ENCODE measurements at regions not wholly inside any gene's neighbourhood (a gene's known extent, or its start where the extent isn't known, plus 50 kb on each side); places are given as distances from the start of the nearest gene placed in this dataset.

GRCh38 chr3:106328224-106328623 is 459.4 kb upstream of the CBLB start:
- Mint-ChIP-seq H3K4me3 (no peak overlapping the region), H3K27me3 (ENCODE audit: insufficient read depth, low read depth, poor library complexity) (no peaks in the 10 kb centered on the region), H3K36me3 (ENCODE audit: low read depth) (peaks cover 15% of the 10 kb centered on the region), H3K4me1 (peaks cover 6% of the 10 kb centered on the region; the same call in 2 of the 3 replicates), H3K27ac (no peak overlapping the region), H3K9me3 (peaks cover 14% of the 10 kb centered on the region; the same call in 1 of the 3 replicates)
- 0 out of 2 replicates have a peak, but pooled peaks cover 6% of the 10 kb centered on the region for H3K4me1 ChIP-seq (ENCODE audit: insufficient read depth)
- peaks cover 7% of the 10 kb centered on the region; the same call in 1 of the 2 replicates for H3K36me3 ChIP-seq (ENCODE audit: insufficient read depth)
- H3K9me2 ChIP-seq (ENCODE audit: insufficient read depth), result no peaks in the 10 kb centered on the region
- H2AFZ ChIP-seq, result no peak overlapping the region
- no peak overlapping the region for H3K4me2 ChIP-seq
- no peaks in the 10 kb centered on the region for H4K20me1 ChIP-seq (replicated peaks; ENCODE audit: insufficient read depth)
- H3K27ac ChIP-seq (ENCODE audit: low read depth), result no peak overlapping the region
- ATAC-seq (no peak), DNase-seq (ENCODE audit: low spot score) (no peak)
- TF ChIP-seq, protein P1, sequence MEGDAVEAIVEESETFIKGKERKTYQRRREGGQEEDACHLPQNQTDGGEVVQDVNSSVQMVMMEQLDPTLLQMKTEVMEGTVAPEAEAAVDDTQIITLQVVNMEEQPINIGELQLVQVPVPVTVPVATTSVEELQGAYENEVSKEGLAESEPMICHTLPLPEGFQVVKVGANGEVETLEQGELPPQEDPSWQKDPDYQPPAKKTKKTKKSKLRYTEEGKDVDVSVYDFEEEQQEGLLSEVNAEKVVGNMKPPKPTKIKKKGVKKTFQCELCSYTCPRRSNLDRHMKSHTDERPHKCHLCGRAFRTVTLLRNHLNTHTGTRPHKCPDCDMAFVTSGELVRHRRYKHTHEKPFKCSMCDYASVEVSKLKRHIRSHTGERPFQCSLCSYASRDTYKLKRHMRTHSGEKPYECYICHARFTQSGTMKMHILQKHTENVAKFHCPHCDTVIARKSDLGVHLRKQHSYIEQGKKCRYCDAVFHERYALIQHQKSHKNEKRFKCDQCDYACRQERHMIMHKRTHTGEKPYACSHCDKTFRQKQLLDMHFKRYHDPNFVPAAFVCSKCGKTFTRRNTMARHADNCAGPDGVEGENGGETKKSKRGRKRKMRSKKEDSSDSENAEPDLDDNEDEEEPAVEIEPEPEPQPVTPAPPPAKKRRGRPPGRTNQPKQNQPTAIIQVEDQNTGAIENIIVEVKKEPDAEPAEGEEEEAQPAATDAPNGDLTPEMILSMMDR (conservative IDR thresholded peaks at IDR 0.05; ENCODE audit: low read depth in 2 of 2), result no peak
- no peak for TF ChIP-seq STAT1 (IDR thresholded peaks at IDR 0.05; ENCODE audit: unreplicated experiment)
- no peak for TF ChIP-seq JUNB (IDR thresholded peaks at IDR 0.05; ENCODE audit: unreplicated experiment)
- TF ChIP-seq EZH2 (IDR thresholded peaks at IDR 0.05; ENCODE audit: low read depth, unreplicated experiment), result no peak
- H3K79me2 ChIP-seq (replicated peaks; ENCODE audit: insufficient read depth), result no peaks in the 10 kb centered on the region
- no peak overlapping the region for H3K4me3 ChIP-seq
- no peaks in the 10 kb centered on the region for H3K27me3 ChIP-seq (ENCODE audit: insufficient read depth)
- no peaks in the 10 kb centered on the region for H3F3A ChIP-seq (replicated peaks; ENCODE audit: low read depth)

DNA sequence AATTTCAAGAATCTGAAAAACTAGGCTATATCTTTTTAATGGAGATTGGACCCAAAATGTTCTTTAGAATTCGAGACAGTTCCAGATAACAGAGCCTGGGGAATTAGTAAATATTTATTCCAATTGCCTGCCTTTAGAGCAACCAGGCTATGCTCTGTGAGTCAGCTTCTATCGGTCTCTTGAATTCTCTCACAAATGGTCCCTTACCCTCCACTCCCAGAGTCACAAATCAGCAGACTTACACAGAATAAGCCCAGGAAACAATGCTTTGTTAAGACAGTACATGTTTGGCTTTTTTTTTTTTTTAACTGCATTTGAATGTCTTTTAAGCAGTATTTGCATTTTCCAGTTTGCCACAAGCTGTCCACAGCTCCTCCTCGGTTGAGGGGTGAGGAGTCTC is 460.7 kb upstream of the CBLB start:
- no peak overlapping the region for H3K4me2 ChIP-seq
- no peak overlapping the region for H3K4me3 ChIP-seq
- H4K20me1 ChIP-seq (replicated peaks; ENCODE audit: insufficient read depth), result no peaks in the 10 kb centered on the region
- peaks cover 6% of the 10 kb centered on the region; the same call in 2 of the 3 replicates for H3K4me1 Mint-ChIP-seq
- DNase-seq (ENCODE audit: low spot score), result no peak
- peaks cover 6% of the 10 kb centered on the region; the same call in 1 of the 3 replicates for H3K9me3 Mint-ChIP-seq
- H3F3A ChIP-seq (replicated peaks; ENCODE audit: low read depth), result no peaks in the 10 kb centered on the region
- H3K27me3 Mint-ChIP-seq (ENCODE audit: insufficient read depth, low read depth, poor library complexity), result no peaks in the 10 kb centered on the region
- H2AFZ ChIP-seq, result no peak overlapping the region
- H3K4me1 ChIP-seq (ENCODE audit: insufficient read depth), result 0 out of 2 replicates have a peak, but pooled peaks cover 6% of the 10 kb centered on the region
- no peaks in the 10 kb centered on the region for H3K9me2 ChIP-seq (ENCODE audit: insufficient read depth)
- no peaks in the 10 kb centered on the region for H3K79me2 ChIP-seq (replicated peaks; ENCODE audit: insufficient read depth)
- H3K27ac Mint-ChIP-seq, result no peak overlapping the region
- no peak overlapping the region for H3K4me3 Mint-ChIP-seq
- H3K36me3 Mint-ChIP-seq (ENCODE audit: low read depth), result peaks cover 7% of the 10 kb centered on the region; the same call in 2 of the 3 replicates
- no peak for ATAC-seq
- H3K27ac ChIP-seq (ENCODE audit: low read depth), result no peak overlapping the region
- H3K27me3 ChIP-seq (ENCODE audit: insufficient read depth), result no peaks in the 10 kb centered on the region
- H3K36me3 ChIP-seq (ENCODE audit: insufficient read depth), result peaks cover under 1% of the 10 kb centered on the region; the same call in 1 of the 2 replicates
- TF ChIP-seq NANOG (IDR thresholded peaks at IDR 0.05; ENCODE audit: borderline replicate concordance) (no peak), JUNB (IDR thresholded peaks at IDR 0.05; ENCODE audit: unreplicated experiment) (no peak), EZH2 (IDR thresholded peaks at IDR 0.05; ENCODE audit: low read depth, unreplicated experiment) (no peak), ZNF114 (CRISPR knock-in tag; IDR thresholded peaks at IDR 0.05) (no peak), ZNF331 (CRISPR knock-in tag; IDR thresholded peaks at IDR 0.05; ENCODE audit: low read depth) (no peak), POLR2AphosphoS5 (IDR thresholded peaks at IDR 0.05; ENCODE audit: low read depth) (no peak), STAT1 (IDR thresholded peaks at IDR 0.05; ENCODE audit: unreplicated experiment) (no peak)
- TF ChIP-seq, protein P1 (conservative IDR thresholded peaks at IDR 0.05; ENCODE audit: low read depth in 2 of 2), result no peak
- TF ChIP-seq, protein P2, sequence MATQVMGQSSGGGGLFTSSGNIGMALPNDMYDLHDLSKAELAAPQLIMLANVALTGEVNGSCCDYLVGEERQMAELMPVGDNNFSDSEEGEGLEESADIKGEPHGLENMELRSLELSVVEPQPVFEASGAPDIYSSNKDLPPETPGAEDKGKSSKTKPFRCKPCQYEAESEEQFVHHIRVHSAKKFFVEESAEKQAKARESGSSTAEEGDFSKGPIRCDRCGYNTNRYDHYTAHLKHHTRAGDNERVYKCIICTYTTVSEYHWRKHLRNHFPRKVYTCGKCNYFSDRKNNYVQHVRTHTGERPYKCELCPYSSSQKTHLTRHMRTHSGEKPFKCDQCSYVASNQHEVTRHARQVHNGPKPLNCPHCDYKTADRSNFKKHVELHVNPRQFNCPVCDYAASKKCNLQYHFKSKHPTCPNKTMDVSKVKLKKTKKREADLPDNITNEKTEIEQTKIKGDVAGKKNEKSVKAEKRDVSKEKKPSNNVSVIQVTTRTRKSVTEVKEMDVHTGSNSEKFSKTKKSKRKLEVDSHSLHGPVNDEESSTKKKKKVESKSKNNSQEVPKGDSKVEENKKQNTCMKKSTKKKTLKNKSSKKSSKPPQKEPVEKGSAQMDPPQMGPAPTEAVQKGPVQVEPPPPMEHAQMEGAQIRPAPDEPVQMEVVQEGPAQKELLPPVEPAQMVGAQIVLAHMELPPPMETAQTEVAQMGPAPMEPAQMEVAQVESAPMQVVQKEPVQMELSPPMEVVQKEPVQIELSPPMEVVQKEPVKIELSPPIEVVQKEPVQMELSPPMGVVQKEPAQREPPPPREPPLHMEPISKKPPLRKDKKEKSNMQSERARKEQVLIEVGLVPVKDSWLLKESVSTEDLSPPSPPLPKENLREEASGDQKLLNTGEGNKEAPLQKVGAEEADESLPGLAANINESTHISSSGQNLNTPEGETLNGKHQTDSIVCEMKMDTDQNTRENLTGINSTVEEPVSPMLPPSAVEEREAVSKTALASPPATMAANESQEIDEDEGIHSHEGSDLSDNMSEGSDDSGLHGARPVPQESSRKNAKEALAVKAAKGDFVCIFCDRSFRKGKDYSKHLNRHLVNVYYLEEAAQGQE (IDR thresholded peaks at IDR 0.05; ENCODE audit: unreplicated experiment), result no peak

Data from GM23338 (cell line).